ENCODE measurements at regions not wholly inside any gene's neighbourhood (a gene's known extent, or its start where the extent isn't known, plus 50 kb on each side); places are given as distances from the start of the nearest gene placed in this dataset.

DNA sequence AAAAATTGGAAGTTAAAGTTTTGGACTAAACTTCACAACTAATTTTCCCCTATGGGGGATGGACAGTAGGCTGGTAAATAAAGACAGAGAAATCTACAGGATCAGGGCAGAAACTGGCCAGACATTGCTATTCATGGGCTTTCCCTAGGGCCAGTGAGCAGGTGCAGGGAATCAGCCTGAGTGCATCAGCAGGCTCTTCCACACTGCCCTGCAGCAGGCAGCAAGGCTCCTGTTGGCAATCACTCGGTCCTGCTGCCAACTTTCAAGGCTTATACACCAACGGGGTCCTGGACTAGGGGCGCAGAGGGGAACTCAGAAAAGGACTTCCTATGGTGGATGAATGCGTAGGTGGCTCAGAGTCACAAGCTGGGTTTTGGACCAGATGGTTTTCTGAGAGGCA, 59.8 kb upstream of the NHSL1 start:
- TF ChIP-seq, protein P1, sequence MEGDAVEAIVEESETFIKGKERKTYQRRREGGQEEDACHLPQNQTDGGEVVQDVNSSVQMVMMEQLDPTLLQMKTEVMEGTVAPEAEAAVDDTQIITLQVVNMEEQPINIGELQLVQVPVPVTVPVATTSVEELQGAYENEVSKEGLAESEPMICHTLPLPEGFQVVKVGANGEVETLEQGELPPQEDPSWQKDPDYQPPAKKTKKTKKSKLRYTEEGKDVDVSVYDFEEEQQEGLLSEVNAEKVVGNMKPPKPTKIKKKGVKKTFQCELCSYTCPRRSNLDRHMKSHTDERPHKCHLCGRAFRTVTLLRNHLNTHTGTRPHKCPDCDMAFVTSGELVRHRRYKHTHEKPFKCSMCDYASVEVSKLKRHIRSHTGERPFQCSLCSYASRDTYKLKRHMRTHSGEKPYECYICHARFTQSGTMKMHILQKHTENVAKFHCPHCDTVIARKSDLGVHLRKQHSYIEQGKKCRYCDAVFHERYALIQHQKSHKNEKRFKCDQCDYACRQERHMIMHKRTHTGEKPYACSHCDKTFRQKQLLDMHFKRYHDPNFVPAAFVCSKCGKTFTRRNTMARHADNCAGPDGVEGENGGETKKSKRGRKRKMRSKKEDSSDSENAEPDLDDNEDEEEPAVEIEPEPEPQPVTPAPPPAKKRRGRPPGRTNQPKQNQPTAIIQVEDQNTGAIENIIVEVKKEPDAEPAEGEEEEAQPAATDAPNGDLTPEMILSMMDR (conservative IDR thresholded peaks at IDR 0.05; ENCODE audit: low read depth in 2 of 2) = no peak
- TF ChIP-seq, protein P2, sequence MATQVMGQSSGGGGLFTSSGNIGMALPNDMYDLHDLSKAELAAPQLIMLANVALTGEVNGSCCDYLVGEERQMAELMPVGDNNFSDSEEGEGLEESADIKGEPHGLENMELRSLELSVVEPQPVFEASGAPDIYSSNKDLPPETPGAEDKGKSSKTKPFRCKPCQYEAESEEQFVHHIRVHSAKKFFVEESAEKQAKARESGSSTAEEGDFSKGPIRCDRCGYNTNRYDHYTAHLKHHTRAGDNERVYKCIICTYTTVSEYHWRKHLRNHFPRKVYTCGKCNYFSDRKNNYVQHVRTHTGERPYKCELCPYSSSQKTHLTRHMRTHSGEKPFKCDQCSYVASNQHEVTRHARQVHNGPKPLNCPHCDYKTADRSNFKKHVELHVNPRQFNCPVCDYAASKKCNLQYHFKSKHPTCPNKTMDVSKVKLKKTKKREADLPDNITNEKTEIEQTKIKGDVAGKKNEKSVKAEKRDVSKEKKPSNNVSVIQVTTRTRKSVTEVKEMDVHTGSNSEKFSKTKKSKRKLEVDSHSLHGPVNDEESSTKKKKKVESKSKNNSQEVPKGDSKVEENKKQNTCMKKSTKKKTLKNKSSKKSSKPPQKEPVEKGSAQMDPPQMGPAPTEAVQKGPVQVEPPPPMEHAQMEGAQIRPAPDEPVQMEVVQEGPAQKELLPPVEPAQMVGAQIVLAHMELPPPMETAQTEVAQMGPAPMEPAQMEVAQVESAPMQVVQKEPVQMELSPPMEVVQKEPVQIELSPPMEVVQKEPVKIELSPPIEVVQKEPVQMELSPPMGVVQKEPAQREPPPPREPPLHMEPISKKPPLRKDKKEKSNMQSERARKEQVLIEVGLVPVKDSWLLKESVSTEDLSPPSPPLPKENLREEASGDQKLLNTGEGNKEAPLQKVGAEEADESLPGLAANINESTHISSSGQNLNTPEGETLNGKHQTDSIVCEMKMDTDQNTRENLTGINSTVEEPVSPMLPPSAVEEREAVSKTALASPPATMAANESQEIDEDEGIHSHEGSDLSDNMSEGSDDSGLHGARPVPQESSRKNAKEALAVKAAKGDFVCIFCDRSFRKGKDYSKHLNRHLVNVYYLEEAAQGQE (IDR thresholded peaks at IDR 0.05; ENCODE audit: unreplicated experiment) = no peak
- TF ChIP-seq EZH2 (IDR thresholded peaks at IDR 0.05; ENCODE audit: low read depth, unreplicated experiment) (no peak), POLR2AphosphoS5 (IDR thresholded peaks at IDR 0.05; ENCODE audit: low read depth) (no peak)

Data from GM23338 (cell line).